HS-5 (cell line): ENCODE measurements at regions not wholly inside any gene's neighbourhood (a gene's known extent, or its start where the extent isn't known, plus 50 kb on each side); places are given as distances from the start of the nearest gene placed in this dataset.

Source experiments
- DNase-seq: peaks from one replicate; pipeline ENCODE4 v3.0.0-alpha.2; 2012; ENCODE audit warnings: low read depth

DNA sequence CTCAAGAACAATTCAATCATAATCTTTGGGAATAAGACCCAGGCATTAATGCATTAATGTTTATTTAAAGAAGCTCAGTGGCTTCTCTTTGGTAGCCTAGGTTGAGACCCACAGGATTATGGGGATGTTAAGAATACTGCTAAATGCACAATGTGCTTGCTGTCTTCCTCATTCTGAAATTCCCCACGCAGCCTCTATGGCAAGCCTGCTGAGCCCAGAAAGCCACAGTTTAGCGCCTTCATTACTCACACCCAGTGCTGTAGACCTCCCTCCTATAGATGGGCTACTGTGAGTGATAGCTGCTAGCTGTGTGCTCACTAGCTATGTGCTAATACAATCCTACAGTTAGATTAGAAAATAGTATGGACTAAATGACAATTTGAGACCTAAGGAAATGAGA is 90.6 kb downstream of the TNFSF13B start:
- no peak for DNase-seq

DNA sequence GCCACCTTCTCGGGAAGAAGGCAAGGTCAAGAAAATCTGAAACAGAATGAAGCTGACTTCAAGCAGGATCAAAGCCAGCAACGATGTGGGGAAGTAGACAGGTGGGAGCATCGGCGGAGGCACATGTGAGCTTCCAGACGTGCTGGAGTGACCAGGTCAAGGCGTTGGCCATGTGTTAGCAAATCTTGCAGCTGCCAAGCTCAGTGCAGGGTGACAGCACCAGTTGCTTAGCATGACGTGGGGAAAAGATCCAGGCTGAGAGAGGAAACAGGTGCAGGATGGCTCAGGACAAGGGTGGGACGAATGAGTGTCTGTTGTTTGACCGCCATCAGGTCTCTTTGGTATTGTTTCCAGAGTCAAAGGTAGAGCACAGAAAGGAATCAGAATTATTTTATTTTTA is 92.3 kb downstream of the TNFSF13B start:
- DNase-seq: no peak

DNA sequence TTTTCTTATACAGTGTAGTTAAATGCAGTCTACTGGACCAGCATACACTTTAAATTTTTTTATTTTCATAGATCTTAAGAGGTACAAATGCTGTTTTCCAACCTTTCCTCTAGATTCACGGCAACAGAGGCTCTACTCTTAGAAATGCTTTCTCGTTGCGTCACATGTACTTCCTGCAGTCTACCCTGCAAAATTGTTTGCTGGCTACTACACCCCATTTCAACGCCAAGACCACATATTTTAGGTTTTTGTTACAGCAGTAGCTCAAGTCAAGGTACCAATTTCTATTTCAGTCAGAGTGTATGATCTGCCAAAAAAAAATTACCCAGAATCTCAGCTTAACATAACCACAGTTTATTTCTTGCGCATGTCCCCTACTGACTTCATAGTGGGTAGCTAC is 94.1 kb downstream of the TNFSF13B start:
- DNase-seq: no peak

DNA sequence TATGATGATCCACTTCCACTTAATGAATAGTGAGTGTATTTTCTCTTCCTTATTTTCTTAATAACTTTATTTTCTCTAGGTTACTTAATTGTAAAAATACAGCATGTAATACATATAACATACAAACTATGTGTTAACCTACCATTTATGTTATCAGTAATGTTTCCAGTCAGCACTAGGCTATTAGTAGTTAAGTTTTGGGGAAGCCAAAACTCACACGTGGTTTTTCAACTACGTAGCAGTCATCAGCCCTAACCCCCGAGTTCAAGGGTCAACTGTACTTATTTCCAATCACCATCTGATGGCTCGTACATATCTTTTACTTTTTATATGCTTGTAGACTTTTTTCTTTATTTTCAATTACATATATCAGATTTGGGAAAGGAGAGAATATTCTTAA is 95.7 kb downstream of the TNFSF13B start:
- no peak for DNase-seq

DNA sequence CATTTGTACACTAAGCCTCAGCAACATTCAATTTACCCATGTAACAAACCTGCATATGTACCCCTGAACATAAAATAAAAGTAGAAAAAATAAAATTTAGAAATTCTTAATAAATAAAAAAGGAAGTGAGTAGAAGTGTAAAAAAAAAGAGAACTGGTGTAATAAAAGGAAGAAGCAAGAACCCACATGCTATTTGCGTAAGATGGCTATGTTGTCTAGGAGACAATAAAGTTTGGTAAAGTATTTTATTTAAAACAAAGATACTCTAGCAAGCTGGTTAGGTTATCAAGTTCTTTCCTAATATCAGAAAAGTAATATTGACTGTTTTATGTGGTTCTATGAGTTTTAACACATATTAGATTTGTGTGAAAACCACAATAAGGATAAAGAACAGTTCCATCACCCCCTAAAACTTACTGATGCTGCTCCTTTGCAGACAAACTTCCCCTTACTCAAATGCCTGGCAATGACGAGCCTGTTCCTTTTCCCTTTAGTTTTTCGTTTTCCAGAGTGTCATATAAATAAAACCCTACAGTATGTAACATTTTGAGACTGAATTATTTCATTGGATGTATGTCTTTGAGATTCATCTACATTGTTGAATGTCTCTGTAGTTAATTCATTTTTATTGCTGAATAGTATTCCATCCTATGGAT is 98.9 kb downstream of the TNFSF13B start:
- no peak for DNase-seq

DNA sequence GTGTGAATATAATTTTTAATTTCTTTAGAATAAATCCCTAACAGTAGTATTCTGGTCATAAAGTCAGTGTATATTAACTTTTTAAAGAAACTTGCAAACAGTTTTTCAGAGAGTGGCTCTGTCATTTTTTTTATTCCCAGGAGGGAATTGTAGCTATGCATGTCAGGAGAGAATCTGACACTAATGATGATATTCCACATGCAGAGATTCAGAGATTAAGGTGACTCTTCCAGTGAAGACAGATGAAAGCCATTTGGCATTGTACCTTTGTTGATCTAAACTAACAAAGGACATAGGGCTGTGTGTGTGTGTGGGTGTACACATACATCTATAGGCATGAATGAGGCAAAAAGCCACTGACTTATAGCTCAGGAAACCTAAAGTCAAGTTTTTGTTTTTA is 99.9 kb downstream of the TNFSF13B start:
- DNase-seq: no peak

DNA sequence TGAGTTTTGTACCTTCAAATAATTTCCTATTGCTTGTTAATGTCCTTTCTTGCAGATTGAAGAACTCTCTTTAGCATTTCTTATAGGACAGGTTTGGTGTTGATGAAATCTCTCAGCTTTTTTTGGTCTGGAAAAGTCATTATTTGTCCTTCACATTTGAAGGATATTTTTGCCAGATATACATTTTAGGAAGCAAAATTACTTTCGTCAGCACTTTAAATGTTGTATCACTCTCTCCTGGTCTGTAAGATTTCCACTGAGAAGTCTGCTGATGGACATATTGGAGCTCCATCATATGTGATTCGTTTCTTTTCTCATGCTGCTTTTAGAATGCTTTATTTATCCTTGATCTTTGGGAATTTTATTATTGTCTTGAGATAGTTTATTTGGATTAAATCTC is 105.5 kb downstream of the TNFSF13B start:
- DNase-seq: no peak

DNA sequence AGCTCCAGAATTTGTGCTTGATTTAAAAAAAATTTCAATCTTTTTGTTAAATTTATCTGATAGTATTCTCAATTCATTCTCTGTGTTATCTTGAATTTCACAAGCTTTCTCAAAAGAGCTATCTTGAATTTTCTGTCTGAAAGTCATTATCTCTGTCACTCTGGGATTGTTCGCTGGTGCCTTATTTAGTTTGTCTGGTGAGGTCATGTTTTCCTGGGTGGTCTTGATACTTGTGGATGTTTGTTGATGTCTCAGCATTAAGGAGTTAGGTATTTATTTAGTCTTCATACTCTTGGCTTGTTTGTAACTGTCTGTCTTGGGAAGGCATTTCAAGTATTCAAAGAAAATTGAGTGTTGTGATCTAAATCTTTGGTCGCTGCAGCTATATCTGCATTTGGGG is 106.3 kb downstream of the TNFSF13B start:
- DNase-seq: no peak

DNA sequence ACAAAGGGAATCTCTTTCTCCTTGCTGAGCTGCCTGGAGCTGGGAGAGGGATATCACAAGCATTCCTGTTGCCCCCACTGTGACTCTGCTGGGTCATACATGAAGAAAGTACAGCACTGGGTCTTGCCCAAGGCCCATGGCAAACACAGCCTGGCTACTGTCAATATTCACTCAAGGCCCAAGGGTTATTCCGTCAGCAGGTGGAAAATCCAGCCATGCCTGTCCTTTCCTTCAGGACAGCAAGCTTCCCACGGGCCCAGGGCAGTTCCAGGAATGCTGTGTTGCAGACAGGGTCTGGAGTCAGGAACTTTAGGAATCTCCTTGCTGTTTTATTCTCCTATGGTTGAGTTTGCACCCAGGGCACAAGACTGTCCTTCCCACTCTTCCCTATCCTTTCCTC is 106.8 kb downstream of the TNFSF13B start:
- DNase-seq: no peak

DNA sequence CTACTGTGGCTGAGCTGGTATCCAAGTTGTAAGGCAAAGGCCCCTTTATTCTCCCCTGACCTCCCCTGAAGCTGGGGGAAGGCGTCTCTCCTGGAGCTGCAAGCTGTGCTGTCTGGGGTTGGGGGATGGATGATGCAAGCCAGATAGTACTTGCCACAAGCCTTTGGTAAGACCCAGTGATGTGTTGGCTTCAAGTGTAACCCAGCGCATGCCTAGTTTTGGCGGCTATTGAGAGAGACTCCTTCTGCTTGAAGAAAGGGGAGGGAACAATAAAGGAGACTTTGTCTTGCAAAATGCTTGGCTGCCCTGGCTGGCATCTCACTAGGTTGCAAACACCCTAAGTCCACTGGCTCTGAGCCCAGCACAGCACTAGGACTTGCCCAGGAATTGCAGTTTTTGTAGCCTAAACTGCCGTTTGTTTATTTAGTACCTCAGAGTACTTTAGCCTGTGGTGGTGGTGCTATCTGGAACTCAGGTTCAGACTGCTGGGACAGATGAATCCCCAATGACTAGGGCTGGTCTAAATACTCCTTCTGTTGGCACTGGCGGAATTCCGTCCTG is 108.2 kb downstream of the TNFSF13B start:
- DNase-seq: no peak

DNA sequence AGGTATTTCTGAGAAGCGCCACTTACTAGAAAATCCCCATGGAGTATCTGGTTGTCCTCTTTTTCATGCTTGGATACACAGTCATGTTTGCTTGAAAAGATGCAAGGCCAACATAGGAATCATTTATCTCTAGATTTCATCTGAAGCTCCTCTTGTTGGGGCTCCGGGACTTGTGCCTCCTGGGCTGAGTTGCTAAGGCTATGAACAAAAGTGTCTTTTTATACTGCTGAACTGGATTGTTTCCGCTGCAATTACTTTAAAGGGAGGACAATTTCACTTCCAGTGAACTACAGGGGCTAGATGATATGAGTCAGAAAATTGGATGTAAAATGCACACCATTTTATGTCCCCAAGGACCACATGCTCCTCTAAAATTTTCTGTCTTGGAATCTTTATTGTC is 114.1 kb downstream of the TNFSF13B start:
- no peak for DNase-seq

DNA sequence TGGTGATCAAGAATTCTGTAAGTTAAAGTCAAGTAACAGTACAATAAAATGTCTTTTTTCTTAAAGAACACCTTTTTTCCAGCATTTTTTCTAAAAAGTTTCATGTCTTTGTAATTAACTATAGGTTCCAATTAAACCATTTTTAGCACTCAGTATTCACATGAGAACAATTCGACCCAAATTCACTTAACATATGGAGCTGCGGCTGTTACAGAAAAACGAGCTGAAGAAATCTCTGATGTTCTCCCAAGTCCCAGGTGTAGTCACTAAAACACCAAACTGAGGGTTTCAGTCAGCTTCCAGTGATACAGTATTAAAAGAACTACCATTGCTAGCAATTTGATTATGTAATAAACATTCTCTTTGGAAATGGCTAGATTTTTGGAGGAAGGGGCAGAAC is 117.6 kb downstream of the TNFSF13B start:
- DNase-seq: no peak

DNA sequence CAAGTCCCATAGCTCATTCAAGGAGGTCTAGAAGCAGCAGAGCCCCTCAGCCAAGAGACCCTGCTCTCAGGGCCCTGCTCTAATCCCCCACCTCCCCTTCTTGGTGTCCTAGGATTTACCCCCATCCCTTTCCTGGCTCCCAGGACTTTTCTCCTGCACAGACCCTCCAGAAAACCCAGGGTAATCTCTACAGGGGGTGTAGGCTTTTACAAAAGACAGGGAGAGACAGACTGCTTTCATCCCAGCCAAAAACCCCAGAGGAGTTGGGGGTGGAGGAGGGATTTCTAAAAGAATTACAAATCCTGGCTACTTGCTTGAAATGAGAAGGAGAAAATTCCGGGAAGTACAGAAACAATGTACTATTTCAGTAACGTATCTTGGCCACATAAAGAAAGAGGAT is 133.3 kb downstream of the TNFSF13B start:
- DNase-seq: no peak

DNA sequence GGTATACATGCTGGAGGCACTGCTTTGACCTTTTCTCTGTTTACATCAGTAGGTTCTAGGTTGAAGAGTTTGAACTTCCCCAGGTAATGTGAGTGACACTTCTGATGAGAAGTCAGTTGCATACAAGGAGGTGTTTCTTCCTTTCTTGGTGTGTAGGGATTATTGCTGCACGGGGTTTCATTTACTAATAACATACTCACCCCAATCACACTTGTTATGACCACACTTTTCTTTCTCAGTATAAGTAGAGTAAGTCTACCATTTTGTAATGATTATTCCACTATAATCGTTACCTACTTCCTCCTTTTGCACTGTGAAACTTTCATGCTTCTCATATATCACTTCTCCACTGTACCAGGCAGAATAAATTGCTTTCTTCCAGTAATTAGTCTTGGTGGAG is 138.0 kb downstream of the TNFSF13B start:
- DNase-seq: no peak

DNA sequence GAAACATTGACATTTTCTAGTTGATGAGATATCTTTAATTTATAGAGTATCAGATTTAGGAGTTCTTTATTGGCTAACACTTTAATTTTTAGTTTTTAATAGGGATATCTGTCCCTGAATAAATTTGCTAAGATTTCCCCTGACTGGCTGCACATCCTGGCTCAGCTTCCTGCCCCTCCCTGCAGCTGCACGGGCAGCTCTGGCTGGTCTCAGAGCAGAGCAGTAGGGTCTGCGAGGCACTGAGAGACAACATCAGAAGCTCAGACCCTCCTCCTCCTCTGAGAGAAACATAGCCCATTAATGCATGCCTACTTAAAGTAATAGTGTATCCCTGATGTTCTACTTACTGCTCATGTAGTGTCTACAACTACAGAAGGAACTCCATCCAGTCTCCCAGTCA is 139.2 kb downstream of the TNFSF13B start:
- no peak for DNase-seq

DNA sequence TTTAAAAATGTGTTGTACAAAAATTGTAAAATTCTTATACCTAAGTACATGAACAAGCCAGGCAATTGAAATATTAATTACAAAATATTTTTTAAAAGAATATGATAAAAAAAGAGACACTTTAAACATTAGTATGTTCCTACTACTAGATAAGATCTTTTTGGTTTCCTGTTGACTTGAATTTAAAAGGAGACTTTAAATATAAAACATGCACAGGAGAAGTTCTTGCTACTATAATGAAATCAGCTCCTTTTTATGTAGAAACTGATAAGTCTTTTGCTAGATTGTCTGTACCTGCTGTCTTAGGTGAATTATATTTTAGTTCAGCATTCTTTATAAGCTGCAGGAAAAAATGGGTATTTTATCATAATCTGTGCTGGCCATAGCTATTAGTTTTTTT is 140.2 kb downstream of the TNFSF13B start:
- no peak for DNase-seq

DNA sequence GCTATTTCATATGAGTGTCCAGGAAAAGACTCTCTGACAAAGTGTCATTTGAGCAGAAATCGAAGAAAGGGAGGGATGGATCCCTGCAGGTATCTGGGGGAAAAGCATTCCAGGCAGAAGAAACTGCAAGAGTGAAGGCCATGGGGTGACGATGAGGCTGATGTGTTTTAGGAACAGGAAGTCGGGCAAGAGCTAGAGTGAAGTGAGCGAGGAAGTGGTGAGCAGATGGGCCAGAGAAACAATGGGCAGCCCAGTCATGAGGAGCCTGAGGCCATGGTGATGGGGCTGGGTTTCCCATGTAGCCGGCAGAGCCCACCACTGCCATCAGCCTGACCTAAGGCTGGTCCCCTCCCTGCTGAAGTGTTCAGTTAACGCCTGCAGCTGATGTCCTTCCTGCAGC is 150.2 kb downstream of the TNFSF13B start:
- DNase-seq: no peak

DNA sequence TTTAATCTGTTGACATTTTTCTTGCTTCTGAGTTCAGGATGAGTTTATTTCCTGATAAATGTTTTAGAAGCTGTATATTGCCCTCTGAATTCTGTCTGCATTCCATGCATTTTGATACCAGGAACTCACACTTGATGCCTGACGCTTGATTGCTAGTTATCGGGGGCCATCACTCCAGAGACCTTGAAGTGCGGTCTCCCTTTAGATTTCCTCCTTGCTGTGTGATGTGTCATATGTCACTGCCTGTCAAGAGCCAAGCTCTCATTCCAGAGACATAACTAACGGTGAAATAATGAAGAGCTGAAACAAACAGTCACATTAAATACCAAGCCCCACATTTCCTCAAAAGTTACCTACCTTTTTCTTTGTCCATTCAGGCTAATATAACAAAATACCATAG is 155.5 kb downstream of the TNFSF13B start:
- no peak for DNase-seq

DNA sequence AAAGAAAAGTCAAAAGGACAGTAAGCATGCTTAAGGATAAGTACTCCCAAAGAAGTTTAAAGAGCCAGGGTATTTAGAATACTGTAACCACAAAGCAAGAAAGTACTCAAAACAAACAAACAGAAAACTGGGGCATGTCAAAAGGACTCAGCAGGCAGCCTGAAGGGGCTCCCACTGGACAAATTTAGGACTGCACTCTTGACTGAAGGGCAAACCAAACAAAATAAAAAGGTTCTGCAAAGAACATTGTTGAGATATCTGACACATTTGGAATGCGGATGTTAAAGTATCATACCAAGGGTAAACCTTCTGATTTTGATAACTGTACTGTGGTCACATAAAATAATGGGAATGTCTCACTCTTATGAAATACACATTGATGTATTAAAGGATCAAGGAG is 157.4 kb downstream of the TNFSF13B start:
- DNase-seq: no peak

DNA sequence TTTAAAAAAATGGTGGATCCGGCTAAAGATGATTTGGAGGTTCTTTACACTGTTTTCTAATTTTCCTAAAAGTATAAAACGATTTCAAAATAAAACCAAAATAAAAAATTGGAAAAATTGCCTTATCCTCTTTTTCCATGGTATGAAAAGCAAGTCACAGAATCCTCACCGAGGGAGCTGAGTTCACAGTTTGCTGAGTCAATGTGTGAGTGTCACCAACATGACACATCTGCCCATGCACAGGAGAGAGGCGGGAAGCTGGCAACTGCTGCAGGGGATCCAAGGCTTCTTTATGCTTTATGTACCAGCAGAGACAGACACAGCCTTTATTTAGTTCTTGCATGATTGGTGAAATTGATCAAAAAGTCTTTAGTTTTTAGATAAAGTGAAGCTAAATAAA is 157.8 kb downstream of the TNFSF13B start:
- DNase-seq: no peak

DNA sequence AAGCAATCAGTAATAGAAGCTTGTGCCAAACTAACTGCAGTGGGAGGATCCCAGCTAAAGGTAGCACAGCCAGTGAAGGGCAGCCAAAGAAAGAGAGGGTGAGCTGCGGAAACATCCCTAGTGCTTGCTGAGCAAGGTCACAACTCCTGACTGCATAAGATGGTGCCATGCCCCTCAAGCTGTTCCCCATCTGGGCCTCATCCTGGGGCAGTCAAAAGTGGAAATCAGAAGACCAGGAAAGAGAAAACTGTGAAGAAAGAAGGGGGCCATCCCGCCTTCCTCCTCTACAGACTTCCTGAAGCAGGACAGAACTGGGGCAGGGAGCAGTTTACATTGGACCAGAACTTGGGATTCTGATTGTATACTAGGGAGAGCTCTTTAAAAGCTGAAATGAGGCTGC is 159.2 kb downstream of the TNFSF13B start:
- no peak for DNase-seq

DNA sequence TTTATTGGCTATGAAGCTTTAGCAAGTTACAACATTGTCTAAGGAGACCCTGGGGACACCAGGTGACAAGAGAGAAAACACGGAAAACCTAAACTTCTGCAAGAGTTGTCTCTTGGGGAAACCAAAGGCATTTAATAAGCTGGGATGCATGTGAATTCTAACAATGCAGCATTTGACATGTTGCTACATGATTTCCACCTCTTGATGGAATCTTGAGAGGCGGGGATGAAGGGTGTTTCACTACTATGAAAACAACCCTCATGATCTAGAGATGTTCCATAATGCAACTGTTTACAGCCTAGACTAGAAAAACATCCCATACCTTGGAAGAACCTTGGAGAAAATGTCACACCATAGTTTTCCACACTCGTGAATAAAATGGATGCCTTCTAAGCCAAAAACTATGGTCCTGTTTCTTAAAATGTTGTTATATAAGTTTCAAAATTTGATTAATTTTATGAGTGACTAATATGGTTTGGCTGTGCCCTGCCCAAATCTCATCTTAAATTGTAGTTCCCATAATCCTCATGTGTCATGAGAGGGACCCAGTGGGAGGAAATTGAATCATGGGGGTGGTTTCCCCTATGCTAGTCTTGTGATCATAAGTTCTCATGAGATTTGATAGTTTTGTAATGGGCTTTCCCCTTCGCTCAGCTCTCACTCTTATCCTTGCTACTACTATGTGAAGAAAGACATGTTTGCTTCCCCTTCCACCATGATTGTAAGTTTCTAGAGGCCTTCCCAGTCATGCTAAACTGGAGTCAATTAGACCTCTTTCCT is 164.6 kb downstream of the TNFSF13B start:
- DNase-seq: no peak

DNA sequence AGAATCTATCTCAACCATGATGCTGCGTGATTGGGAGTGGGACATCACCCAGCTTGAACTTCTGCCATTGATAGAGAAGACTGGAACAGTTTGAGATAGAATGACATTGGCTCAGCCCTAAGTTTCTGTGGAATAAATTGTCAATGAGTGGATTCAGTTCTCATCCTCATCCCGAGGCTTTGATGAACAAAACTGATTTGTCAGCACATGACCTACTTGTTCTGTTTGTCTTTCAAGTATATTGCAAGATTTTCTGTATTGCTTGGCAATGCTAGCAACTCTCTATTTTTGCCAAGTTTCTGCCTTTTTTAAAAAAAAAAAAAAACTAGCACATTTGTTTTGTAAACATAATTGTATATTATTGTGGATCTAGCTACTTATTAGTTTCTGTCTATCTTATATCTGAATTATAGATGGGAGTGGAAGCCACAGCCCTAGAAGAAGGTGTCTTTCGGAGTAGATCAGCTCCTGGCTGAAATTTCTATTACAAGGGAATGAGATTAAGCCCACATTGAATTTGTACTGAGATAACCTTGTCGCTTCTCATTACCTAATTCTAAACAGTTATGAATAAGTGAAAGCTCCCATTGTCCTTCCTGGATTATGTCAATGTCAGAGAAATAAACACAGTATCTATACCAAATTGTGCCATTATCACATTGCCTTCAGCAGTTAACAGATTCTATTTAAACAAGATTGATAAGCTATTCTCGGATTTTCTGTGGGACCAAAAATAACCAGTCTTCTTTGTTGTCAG is 166.1 kb downstream of the TNFSF13B start:
- no peak for DNase-seq
